IMR-90 (cell line): ENCODE measurements at regions not wholly inside any gene's neighbourhood (a gene's known extent, or its start where the extent isn't known, plus 50 kb on each side); places are given as distances from the start of the nearest gene placed in this dataset.

Experiments used
- ATAC-seq: fragments of 200-7000 bp; cut with Tn5 transposase; 2 replicates; pipeline ENCODE4 v1.9.1; 2020; ENCODE audit warnings: low read depth, mild to moderate bottlenecking, moderate library complexity
- BruUV-seq: library from RNA; stranded (reverse); fragments of 400-500 nt; replicated peaks from 2 replicates; lab custom pipeline; 2021; lab: Mats Ljungman, UMichigan
- CTCF ChIA-PET: fragments of 300-600 bp; formaldehyde crosslinking; extraction: SDS; loops from one replicate; lab custom pipeline; 2021; ENCODE audit warnings: antibody characterized with exemption; lab: Yijun Ruan, JAX
- POLR2A ChIA-PET: fragments of 300-600 bp; sonication (Branson Sonifier 250); formaldehyde crosslinking; loops from one replicate; lab custom pipeline; 2022; ENCODE audit warnings: antibody characterized with exemption; ENCODE audit not compliant: unreplicated experiment; lab: Charles Lee
- DNase-seq: peaks from one replicate; pipeline ENCODE4 v3.0.0; 2013
- H2AFZ ChIP-seq: replicated peaks from 2 replicates; pipeline ENCODE3; 2013; ENCODE audit warnings: low read length, mild to moderate bottlenecking; ENCODE audit not compliant: poor library complexity
- H2AK5ac ChIP-seq: 2 replicates; pipeline ENCODE4 v1.6.1; 2013; ENCODE audit warnings: low read depth, low read length, inconsistent platforms
- H2AK9ac ChIP-seq: replicated peaks from 2 replicates; pipeline ENCODE3; 2013; ENCODE audit warnings: mild to moderate bottlenecking, low read depth, low read length, moderate library complexity; ENCODE audit not compliant: poor library complexity
- H2BK120ac ChIP-seq: 2 replicates; pipeline ENCODE4 v1.6.1; 2013; ENCODE audit warnings: low read depth, low read length, inconsistent platforms
- H2BK15ac ChIP-seq: 3 replicates; pipeline ENCODE4 v1.6.1; 2013; ENCODE audit warnings: low read depth, low read length, inconsistent platforms
- H2BK20ac ChIP-seq: 2 replicates; pipeline ENCODE4 v1.6.1; 2013; ENCODE audit warnings: low read depth, mild to moderate bottlenecking, inconsistent platforms, low read length, moderate library complexity
- H2BK5ac ChIP-seq: 2 replicates; pipeline ENCODE4 v1.6.1; 2013; ENCODE audit warnings: mild to moderate bottlenecking, low read depth, low read length, inconsistent platforms; ENCODE audit not compliant: poor library complexity, severe bottlenecking
- H3K14ac ChIP-seq: replicated peaks from 2 replicates; pipeline ENCODE4 v1.6.1; 2013; ENCODE audit warnings: low read depth, low read length, inconsistent platforms
- H3K18ac ChIP-seq: 2 replicates; pipeline ENCODE4 v1.6.1; 2013; ENCODE audit warnings: low read depth, low read length, control low read depth
- H3K23ac ChIP-seq: 2 replicates; pipeline ENCODE4 v1.6.1; 2013; ENCODE audit warnings: low read depth, low read length, inconsistent platforms
- H3K27ac ChIP-seq: 2 replicates; pipeline ENCODE4 v1.5.1; 2013; ENCODE audit warnings: mild to moderate bottlenecking, control low read depth, low read length; ENCODE audit not compliant: insufficient read depth
- H3K27me3 ChIP-seq: 2 replicates; pipeline ENCODE4 v1.6.1; 2013; ENCODE audit warnings: low read length; ENCODE audit not compliant: control insufficient read depth, insufficient read depth
- H3K36me3 ChIP-seq: 2 replicates; pipeline ENCODE4 v1.6.1; 2013; ENCODE audit warnings: low read length, mixed read lengths; ENCODE audit not compliant: control insufficient read depth, insufficient read depth
- H3K4ac ChIP-seq: 2 replicates; pipeline ENCODE4 v1.6.1; 2013; ENCODE audit warnings: low read depth, low read length, inconsistent platforms
- H3K4me1 ChIP-seq: 2 replicates; pipeline ENCODE4 v1.6.1; 2013; ENCODE audit warnings: low read length, mixed read lengths; ENCODE audit not compliant: control insufficient read depth, insufficient read depth
- H3K4me2 ChIP-seq: 2 replicates; pipeline ENCODE4 v1.6.1; 2013; ENCODE audit warnings: low read depth, mild to moderate bottlenecking, control low read depth, low read length, moderate library complexity
- H3K4me3 ChIP-seq: 2 replicates; pipeline ENCODE4 v1.5.1; 2013; ENCODE audit warnings: low read depth, mild to moderate bottlenecking, control low read depth, low read length, moderate library complexity; ENCODE audit not compliant: insufficient read depth
- H3K56ac ChIP-seq: 2 replicates; pipeline ENCODE4 v1.6.1; 2013; ENCODE audit warnings: low read length, inconsistent platforms; ENCODE audit not compliant: insufficient read depth; ENCODE audit errors: extremely low read depth
- H3K79me1 ChIP-seq, 2 experiments: 2 replicates each; pipeline ENCODE4 v1.6.1; 2013; ENCODE audit warnings: low read length in 2 of 2, inconsistent platforms in 1 of 2, low read depth in 1 of 2
- H3K9ac ChIP-seq: 2 replicates; pipeline ENCODE4 v1.6.1; 2013; ENCODE audit warnings: low read depth, low read length, control low read depth
- H3K9me1 ChIP-seq: 2 replicates; pipeline ENCODE4 v1.6.1; 2013; ENCODE audit warnings: low read length, inconsistent platforms; ENCODE audit not compliant: insufficient read depth
- H3K9me3 ChIP-seq: 2 replicates; pipeline ENCODE4 v1.6.1; 2013; ENCODE audit warnings: low read length; ENCODE audit not compliant: control insufficient read depth, insufficient read depth
- H4K20me1 ChIP-seq: 2 replicates; pipeline ENCODE4 v1.6.1; 2013; ENCODE audit warnings: low read length, inconsistent platforms; ENCODE audit not compliant: insufficient read depth
- H4K5ac ChIP-seq: 2 replicates; pipeline ENCODE4 v1.6.1; 2013; ENCODE audit warnings: mild to moderate bottlenecking, low read depth, low read length, control low read depth
- H4K8ac ChIP-seq, 2 experiments: 2 replicates each; pipeline ENCODE4 v1.6.1; 2013; ENCODE audit warnings: low read depth in 2 of 2, low read length in 2 of 2, control low read depth in 1 of 2, inconsistent platforms in 1 of 2
- H4K91ac ChIP-seq: 2 replicates; pipeline ENCODE4 v1.6.1; 2013; ENCODE audit warnings: low read depth, low read length, inconsistent platforms; ENCODE audit not compliant: insufficient read depth
- BHLHE40 ChIP-seq: fragments of 150-350 bp; IDR thresholded peaks from 2 replicates; pipeline ENCODE4 v1.6.1; 2016; ENCODE audit warnings: mild to moderate bottlenecking, low read depth, low read length
- CEBPB ChIP-seq: IDR thresholded peaks from 2 replicates; pipeline ENCODE4 v1.6.1; 2012; ENCODE audit warnings: low read depth, low read length, improper control_type of control experiment
- CHD1 ChIP-seq: IDR thresholded peaks from 2 replicates; pipeline ENCODE4 v1.6.1; 2012; ENCODE audit warnings: low read depth, low read length, improper control_type of control experiment
- FOS ChIP-seq: fragments of 150-350 bp; IDR thresholded peaks from 2 replicates; pipeline ENCODE4 v1.6.1; 2016; ENCODE audit warnings: low read depth, low read length
- MAFK ChIP-seq: IDR thresholded peaks from 2 replicates; pipeline ENCODE4 v1.6.1; 2012; ENCODE audit warnings: low read depth, low read length, improper control_type of control experiment
- MAZ ChIP-seq: IDR thresholded peaks from 2 replicates; pipeline ENCODE4 v1.6.1; 2012; ENCODE audit warnings: low read depth, mild to moderate bottlenecking, low read length, improper control_type of control experiment, moderate library complexity, borderline replicate concordance
- MXI1 ChIP-seq: IDR thresholded peaks from 2 replicates; pipeline ENCODE4 v1.6.1; 2012; ENCODE audit warnings: low read depth, mild to moderate bottlenecking, low read length, moderate library complexity, borderline replicate concordance
- NFE2L2 ChIP-seq: fragments of 150-350 bp; IDR thresholded peaks from 2 replicates; pipeline ENCODE4 v1.6.1; 2016; ENCODE audit warnings: low read depth, mild to moderate bottlenecking, low read length
- POLR2A ChIP-seq: IDR thresholded peaks from 2 replicates; pipeline ENCODE4 v1.6.1; 2012; ENCODE audit warnings: mild to moderate bottlenecking, low read depth, low read length
- RAD21 ChIP-seq: IDR thresholded peaks from 2 replicates; pipeline ENCODE4 v1.6.1; 2012; ENCODE audit warnings: low read length, improper control_type of control experiment
- RCOR1 ChIP-seq: IDR thresholded peaks from 2 replicates; pipeline ENCODE4 v1.6.1; 2012; ENCODE audit warnings: mild to moderate bottlenecking, low read length, improper control_type of control experiment; ENCODE audit not compliant: insufficient replicate concordance
- RFX5 ChIP-seq: IDR thresholded peaks from 2 replicates; pipeline ENCODE4 v1.8.0; 2012; ENCODE audit warnings: low read depth, mild to moderate bottlenecking, low read length, moderate library complexity
- SMC3 ChIP-seq: fragments of 150-350 bp; IDR thresholded peaks from 2 replicates; pipeline ENCODE4 v1.6.1; 2016; ENCODE audit warnings: low read depth, mild to moderate bottlenecking, antibody characterized with exemption, low read length, moderate library complexity
- WGBS, 2 experiments: methylation state at CpG; one replicate each; pipeline versions ENCODE4 v1.1.5 to v1.1.7; 2013; ENCODE audit warnings: missing lambda C conversion rate in 2 of 2; ENCODE audit not compliant: insufficient read length in 1 of 2; ENCODE audit errors: extremely low coverage in 2 of 2; 5-methylcytosine and 5-hydroxymethylcytosine counted together
- dilution Hi-C: fragments of 300-500 bp; cut with HindIII; formaldehyde crosslinking; loops from one replicate; pipeline ENCODE4 v1.14.3; 2018; ENCODE audit warnings: low sequenced_read_pairs; ENCODE audit not compliant: unreplicated experiment
- in situ Hi-C: fragments of 300-500 bp; cut with MboI; formaldehyde crosslinking; loops from 3 replicates; pipeline ENCODE4 v1.14.3; 2019; ENCODE audit warnings: low sequenced_read_pairs, inconsistent platforms, mixed read lengths
- intact Hi-C: fragments of 100-400 bp; cut with micrococcal nuclease; formaldehyde crosslinking; loops from 2 replicates; pipeline ENCODE4 v1.10.0; 2022
- TF ChIP-seq, protein P1 (sequence below): conservative IDR thresholded peaks from 2 replicates; pipeline ENCODE4 v1.5.1; 2012; ENCODE audit warnings: mild to moderate bottlenecking, low read depth, low read length, improper control_type of control experiment
- TF ChIP-seq, protein P2 (sequence below): fragments of 150-350 bp; IDR thresholded peaks from 2 replicates; pipeline ENCODE4 v1.6.1; 2016; ENCODE audit warnings: low read depth, mild to moderate bottlenecking, low read length, moderate library complexity, borderline replicate concordance
- TF ChIP-seq, protein P3 (sequence below): fragments of 150-350 bp; IDR thresholded peaks from 2 replicates; pipeline ENCODE4 v1.6.1; 2017; ENCODE audit warnings: mild to moderate bottlenecking, antibody characterized with exemption, low read length, low read depth

DNA sequence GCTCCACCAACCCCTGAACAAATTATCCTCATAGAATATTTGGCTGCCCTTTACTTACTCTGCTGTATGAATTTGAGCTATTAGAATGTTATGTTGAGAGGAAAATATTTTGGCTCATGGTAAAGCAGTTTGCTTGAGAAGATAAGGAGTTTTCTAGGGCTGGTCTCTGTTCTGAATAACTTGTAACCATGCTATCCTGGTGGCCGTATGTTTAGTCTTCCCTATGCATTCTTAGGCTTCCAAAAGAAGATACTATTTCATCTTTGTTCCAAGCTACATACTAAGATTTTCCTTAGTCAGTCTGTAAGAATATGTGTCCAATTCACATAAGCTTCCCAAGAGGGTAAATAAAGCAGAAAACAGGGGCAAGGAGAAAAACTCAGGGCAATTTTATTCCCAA is 1105.1 kb upstream of the PIK3C3 start:
- Histone ChIP-seq H4K8ac (no peak overlapping the region), H2AFZ (no peak overlapping the region), H3K14ac (no peak overlapping the region), H3K4me3 (no peak overlapping the region), H3K4me1 (no peaks in the 10 kb centered on the region), H3K4me2 (no peak overlapping the region), H2BK5ac (no peak overlapping the region), H3K23ac (no peak overlapping the region), H2BK20ac (no peak overlapping the region), H3K4ac (no peak overlapping the region), H3K27me3 (no peaks in the 10 kb centered on the region), H3K9me1 (no peaks in the 10 kb centered on the region), H3K79me1 (no peaks in the 10 kb centered on the region), H3K56ac (no peak overlapping the region), H4K91ac (no peak overlapping the region), H3K27ac (no peak overlapping the region), H2BK120ac (no peak overlapping the region), H3K9ac (no peak overlapping the region), H3K9me3 (no peaks in the 10 kb centered on the region), H4K20me1 (no peaks in the 10 kb centered on the region), H3K18ac (no peak overlapping the region), H2AK5ac (no peak overlapping the region), H3K36me3 (no peaks in the 10 kb centered on the region), H2BK15ac (no peak overlapping the region), H2AK9ac (no peak overlapping the region), H4K5ac (no peak overlapping the region)
- POLR2A ChIA-PET = interaction anchor here (0.5 kb wide), 1 partner anchor 11 kb away, joined by 4 read pairs; no protein-coding TSS in a partner anchor
- BruUV-seq = no TSS peak
- CTCF ChIA-PET = interaction anchor here (0.5 kb wide), 1 partner anchor 270 kb away, joined by 4 read pairs; no protein-coding TSS in a partner anchor
- no peak for ATAC-seq
- TF ChIP-seq CEBPB (no peak), MXI1 (no peak), RCOR1 (no peak), NFE2L2 (no peak), MAZ (no peak), BHLHE40 (no peak), FOS (no peak), RAD21 (no peak), MAFK (no peak), CHD1 (no peak), POLR2A (no peak), SMC3 (no peak), RFX5 (no peak)
- TF ChIP-seq, protein P1, sequence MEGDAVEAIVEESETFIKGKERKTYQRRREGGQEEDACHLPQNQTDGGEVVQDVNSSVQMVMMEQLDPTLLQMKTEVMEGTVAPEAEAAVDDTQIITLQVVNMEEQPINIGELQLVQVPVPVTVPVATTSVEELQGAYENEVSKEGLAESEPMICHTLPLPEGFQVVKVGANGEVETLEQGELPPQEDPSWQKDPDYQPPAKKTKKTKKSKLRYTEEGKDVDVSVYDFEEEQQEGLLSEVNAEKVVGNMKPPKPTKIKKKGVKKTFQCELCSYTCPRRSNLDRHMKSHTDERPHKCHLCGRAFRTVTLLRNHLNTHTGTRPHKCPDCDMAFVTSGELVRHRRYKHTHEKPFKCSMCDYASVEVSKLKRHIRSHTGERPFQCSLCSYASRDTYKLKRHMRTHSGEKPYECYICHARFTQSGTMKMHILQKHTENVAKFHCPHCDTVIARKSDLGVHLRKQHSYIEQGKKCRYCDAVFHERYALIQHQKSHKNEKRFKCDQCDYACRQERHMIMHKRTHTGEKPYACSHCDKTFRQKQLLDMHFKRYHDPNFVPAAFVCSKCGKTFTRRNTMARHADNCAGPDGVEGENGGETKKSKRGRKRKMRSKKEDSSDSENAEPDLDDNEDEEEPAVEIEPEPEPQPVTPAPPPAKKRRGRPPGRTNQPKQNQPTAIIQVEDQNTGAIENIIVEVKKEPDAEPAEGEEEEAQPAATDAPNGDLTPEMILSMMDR = no peak
- TF ChIP-seq, protein P2, sequence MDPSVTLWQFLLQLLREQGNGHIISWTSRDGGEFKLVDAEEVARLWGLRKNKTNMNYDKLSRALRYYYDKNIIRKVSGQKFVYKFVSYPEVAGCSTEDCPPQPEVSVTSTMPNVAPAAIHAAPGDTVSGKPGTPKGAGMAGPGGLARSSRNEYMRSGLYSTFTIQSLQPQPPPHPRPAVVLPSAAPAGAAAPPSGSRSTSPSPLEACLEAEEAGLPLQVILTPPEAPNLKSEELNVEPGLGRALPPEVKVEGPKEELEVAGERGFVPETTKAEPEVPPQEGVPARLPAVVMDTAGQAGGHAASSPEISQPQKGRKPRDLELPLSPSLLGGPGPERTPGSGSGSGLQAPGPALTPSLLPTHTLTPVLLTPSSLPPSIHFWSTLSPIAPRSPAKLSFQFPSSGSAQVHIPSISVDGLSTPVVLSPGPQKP = no peak
- TF ChIP-seq, protein P3, sequence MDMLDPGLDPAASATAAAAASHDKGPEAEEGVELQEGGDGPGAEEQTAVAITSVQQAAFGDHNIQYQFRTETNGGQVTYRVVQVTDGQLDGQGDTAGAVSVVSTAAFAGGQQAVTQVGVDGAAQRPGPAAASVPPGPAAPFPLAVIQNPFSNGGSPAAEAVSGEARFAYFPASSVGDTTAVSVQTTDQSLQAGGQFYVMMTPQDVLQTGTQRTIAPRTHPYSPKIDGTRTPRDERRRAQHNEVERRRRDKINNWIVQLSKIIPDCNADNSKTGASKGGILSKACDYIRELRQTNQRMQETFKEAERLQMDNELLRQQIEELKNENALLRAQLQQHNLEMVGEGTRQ = no peak
- no peak for DNase-seq
- in situ Hi-C loops (no loop called here), intact Hi-C loops (no loop called here), dilution Hi-C loops (no loop called here)
- WGBS, 2 experiments = no CpG with 5 or more reads among the region's 1 CpG
